GM19467 (cell line): ENCODE measurements at regions not wholly inside any gene's neighbourhood (a gene's known extent, or its start where the extent isn't known, plus 50 kb on each side); places are given as distances from the start of the nearest gene placed in this dataset.
"Not testable (repeated sequence)": the region's sequence is repeated elsewhere in the genome, so short reads cannot be mapped to it uniquely, and the experiment has no call there.

Experiments used
- ATAC-seq: cut with Tn5 transposase; IDR thresholded peaks from one replicate; pipeline ENCODE4 v1.9.1; 2021; ENCODE audit warnings: mild to moderate bottlenecking, moderate library complexity; ENCODE audit not compliant: unreplicated experiment

DNA sequence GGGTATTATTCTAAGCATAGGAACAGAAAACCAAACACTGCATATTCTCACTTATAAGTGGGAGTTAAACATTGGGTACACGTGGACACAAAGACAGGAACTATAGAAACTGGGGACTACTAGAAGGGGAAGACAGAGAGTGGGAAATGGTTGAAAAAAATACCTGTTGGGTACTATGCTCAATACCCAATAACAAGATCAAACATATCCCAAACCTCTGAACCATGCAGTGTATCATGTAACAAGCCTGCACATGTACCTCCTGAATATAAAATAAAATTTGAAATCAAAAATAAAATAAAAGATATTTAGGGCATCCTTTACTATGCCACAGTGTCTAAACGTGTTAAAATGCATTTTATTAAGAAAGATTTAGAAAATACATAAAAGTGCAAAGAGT is 221.0 kb upstream of the TFPI start:
- ATAC-seq: no peak

DNA sequence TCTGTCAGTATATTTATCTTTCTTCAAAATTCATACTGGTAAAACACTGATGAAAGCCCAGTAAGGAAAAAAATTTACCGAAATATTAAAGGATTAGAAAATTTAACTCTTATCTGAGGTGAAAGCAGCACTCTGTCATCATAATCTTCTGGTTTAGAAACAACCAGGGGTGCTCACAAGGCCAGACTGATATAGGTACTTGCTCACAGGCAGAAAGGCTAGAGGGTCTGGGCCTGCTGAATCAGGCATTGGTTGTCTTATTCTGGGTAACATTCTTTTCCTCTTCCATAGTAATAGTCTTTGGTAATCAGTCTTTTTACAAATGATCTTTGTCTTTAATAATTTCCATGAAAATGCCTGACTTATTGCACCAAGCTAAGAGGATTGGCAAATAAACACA is 221.4 kb upstream of the TFPI start:
- ATAC-seq: no peak

- no peak for ATAC-seq
Measured at GRCh38 chr2:187782301-187782700, 228.1 kb upstream of the TFPI start.

DNA sequence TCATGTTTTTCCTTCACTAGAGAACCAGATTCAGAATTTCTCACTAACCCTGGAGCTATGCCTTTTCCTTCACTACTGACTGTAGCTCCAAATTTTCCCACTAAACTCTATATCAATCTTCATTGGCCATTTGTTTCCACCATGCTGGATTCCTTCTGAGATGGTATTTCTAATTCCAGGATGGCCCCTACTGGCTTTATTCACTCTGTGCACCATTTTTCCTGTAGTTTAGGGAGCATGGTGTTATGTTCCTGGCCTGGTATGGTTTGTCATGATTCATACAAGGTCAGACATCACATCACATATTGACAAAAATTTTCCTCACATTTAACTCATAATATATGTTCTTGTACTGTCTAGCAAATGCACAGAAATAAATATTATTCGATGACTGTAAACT is 229.2 kb upstream of the TFPI start:
- ATAC-seq: no peak

DNA sequence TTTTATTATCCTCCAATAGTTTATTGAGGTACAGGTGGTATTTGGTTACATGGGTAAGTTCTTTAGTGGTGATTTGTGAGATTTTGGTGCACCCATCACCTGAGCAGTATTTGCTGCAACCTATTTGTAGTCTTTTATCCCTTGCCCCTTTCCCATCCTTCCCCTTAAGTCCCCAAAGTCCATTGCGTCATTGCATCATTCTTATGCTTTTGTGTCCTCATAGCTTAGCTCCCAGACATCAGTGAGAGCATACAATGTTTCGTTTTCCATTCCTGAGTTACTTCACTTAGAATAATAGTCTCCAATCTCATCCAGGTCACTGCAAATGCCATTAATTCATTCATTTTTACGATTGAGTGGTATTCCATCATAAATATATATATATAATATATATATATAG is 229.9 kb upstream of the TFPI start:
- ATAC-seq: not testable (repeated sequence)

GRCh38 chr2:187799601-187800000 is 245.4 kb upstream of the TFPI start:
- ATAC-seq: no peak

DNA sequence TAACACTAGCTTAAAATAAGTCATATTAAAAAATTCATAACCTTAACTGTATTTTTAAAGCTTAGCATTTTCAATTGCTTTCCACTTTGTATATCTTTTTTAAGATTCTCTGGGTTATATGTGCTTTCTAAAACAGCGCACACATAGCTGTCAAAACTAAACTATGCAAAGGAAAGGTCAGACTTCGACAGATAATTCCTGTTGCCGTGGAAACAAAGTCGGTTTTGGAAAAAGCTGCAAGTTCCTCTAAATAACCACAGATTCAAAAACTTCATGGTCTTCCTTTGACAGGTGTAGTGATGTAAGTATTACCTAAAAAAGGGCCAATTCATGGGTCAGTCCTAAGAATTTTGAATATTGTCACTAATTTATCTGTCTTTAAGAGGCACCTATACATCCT is 249.6 kb upstream of the TFPI start:
- no peak for ATAC-seq

DNA sequence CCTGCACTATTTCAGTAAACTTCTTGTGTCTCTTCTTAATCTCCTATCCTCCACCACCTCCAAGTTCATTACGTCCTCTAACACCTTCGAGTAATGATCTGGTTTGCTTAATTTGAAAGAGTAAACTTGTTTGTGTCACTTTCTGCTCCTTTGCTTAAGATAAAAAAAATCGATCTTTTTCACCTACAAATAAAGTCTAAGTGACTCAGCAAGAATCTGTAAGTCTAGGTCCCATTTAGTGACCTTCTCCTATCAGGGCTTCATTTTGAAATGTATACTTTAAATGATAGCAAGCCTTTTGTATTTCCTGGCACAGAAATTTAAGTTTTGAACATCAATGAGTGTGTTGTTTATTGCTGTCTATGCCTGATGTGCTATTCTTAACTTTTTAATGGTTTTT is 260.9 kb upstream of the TFPI start:
- no peak for ATAC-seq

- no peak for ATAC-seq
Measured at GRCh38 chr2:187819624-187820023, 265.4 kb upstream of the TFPI start.

GRCh38 chr2:187825108-187825507 is 270.9 kb upstream of the TFPI start:
- no peak for ATAC-seq

GRCh38 chr2:187826023-187826422 is 271.8 kb upstream of the TFPI start:
- no peak for ATAC-seq

GRCh38 chr2:187834787-187835186 is 280.6 kb upstream of the TFPI start:
- ATAC-seq: no peak

DNA sequence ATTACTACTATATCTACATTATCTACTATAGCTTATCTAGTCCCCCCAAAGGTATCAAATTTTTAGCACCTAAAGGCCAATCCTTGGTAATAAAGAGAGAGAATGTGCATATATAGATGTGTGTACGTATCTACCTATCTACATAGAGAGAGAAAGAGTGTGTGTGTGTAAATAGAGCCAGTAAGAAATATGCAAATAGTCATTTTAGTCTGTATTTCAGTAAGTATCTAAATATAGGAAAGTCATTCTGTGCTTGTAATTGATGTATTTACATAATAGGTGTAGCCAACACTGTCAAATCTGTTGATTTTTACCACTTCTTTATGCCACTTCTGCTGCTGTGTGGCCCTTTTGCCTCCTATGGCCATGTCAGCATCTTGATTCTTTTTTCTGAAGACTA is 284.5 kb upstream of the TFPI start:
- no peak for ATAC-seq

GRCh38 chr2:187842315-187842714 is 288.1 kb upstream of the TFPI start:
- no peak for ATAC-seq

- peak; percentile 63 for ATAC-seq
Measured at GRCh38 chr2:187842978-187843847, 289.0 kb upstream of the TFPI start.

GRCh38 chr2:187847245-187848208 is 293.3 kb upstream of the TFPI start:
- ATAC-seq: no peak

DNA sequence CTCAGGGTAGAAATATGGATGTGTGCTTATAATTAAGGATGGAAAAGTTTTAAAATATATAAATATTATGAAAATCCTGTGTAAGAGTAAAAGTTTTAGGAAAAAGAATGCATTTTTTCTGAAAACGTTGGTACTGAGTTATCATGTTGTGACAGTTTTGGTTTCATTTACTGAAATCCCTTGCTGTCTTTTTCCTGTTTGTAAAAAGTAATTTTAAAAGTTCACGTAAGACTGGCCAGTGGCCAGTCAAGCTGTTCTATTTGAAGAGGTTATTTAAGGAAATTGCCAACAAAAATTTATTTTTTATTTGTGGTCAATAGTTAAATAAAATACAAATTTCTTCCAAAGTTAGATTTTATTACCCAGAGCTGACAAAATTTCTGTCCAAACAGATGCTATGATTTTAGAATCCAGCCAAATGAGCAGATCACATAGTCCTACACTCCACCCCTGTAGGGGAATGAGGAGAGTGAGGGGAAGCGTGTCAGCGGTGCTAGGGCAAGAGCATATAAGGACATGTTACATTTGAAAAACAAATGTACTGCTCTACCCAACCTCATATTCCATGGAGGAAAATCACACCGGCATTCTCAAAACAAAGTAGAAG is 297.8 kb upstream of the TFPI start:
- no peak for ATAC-seq

- no peak for ATAC-seq
Measured at GRCh38 chr2:187853381-187853791, 299.2 kb upstream of the TFPI start.

DNA sequence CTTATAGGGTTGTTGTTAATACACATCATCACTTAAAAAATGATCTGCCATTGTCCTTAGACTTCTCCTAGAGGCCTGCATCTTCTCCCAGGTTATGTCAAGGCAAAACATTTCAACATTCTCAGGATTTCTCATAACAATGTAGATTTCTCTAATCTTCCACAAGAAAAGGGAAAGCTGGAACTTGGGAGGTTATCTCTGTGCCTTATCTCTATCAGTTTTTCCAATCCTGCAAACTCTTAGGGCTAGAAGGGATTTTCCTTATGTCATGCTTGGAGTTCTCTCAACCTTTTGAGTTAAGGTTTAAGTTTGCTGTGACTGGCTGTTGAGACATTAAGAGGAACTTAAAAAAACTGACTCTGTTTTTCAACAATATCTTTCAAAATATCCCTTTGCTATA is 300.6 kb upstream of the TFPI start:
- no peak for ATAC-seq

DNA sequence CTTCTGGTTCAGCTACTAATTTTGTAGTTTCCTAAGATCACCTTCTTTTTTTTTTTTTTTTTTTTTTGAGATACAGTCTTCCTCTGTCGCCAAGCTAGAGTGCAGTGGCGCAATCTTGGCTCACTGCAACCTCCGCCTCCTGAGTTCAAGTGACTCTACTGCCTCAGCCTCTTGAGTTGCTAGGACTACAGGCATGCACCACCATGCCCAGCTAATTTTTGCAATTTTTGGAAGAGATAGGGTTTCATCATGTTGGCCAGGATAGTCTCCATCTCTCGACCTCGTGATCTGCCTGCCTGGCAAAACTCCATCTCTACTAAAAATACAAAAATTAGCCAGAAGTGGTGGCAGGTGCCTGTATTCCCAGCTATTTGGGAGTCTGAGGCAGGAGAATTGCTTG is 301.5 kb upstream of the TFPI start:
- no peak for ATAC-seq

- ATAC-seq: no peak
Measured at GRCh38 chr2:187857826-187858225, 303.6 kb upstream of the TFPI start.
